HEK293 (cell line): ENCODE measurements at regions not wholly inside any gene's neighbourhood (a gene's known extent, or its start where the extent isn't known, plus 50 kb on each side); places are given as distances from the start of the nearest gene placed in this dataset.

Experiments
- ZNF274 ChIP-seq, 2 experiments: fragments of 200-500 bp in 1 of 2; fragments of 450-650 bp in 1 of 2; sonication (Bioruptor generic) in 1 of 2; formaldehyde crosslinking in 1 of 2; IDR thresholded peaks; 2 replicates each; pipeline versions ENCODE4 v1.5.1 to v1.6.1; 2014 to 2016; ENCODE audit warnings: borderline replicate concordance in 1 of 2, inconsistent platforms in 1 of 2, low read length in 1 of 2, missing biosample characterization in 1 of 2, missing genetic modification characterization in 1 of 2
- ZNF416 ChIP-seq: fragments of 450-650 bp; formaldehyde crosslinking; IDR thresholded peaks from 2 replicates; pipeline ENCODE4 v1.5.1; 2016; ENCODE audit warnings: missing biosample characterization, missing genetic modification characterization

GRCh38 chr13:80284290-80284689 lies 56.6 kb downstream of the SPRY2 start:
- no peak for TF ChIP-seq ZNF416 (tag by site-specific recombination)
- no peak for TF ChIP-seq ZNF274 (IDR thresholded peaks at IDR 0.05; ENCODE audit: low read length)
- TF ChIP-seq ZNF274 (tag by site-specific recombination; IDR thresholded peaks at IDR 0.05; ENCODE audit: borderline replicate concordance): no peak
